Right ventricle myocardium superior (tissue), 1 donor: ENCODE measurements at regions not wholly inside any gene's neighbourhood (a gene's known extent, or its start where the extent isn't known, plus 50 kb on each side); places are given as distances from the start of the nearest gene placed in this dataset.

Source experiments
- ATAC-seq: fragments of 200-7000 bp; cut with Tn5 transposase; one replicate; pipeline ENCODE4 v1.9.1; 2020; ENCODE audit warnings: mild to moderate bottlenecking; ENCODE audit not compliant: poor library complexity
- DNase-seq: peaks from one replicate; pipeline ENCODE4 v3.0.0-alpha.2; 2020
- intact Hi-C: fragments of 100-400 bp; cut with DNase I; formaldehyde crosslinking; loops from one replicate; pipeline ENCODE4 v1.11.2; 2022
- donor health status: DM: no; HTN: yes; CAD: no; lungs with severe emphysema.

GRCh38 chr12:4856596-4856995, 53.1 kb upstream of the KCNA1 start:
- DNase-seq (no peak), ATAC-seq (no peak)
- intact Hi-C loops: loop anchor here (2.0 kb wide), 1 partner anchor 146 kb away; no protein-coding TSS in a partner anchor

- DNase-seq: peak; percentile 75
- intact Hi-C loops: loop anchor here (2.0 kb wide), 1 partner anchor 145 kb away; no protein-coding TSS in a partner anchor
- ATAC-seq: peak; percentile 92
Measured at GRCh38 chr12:4857472-4858291, 52.0 kb upstream of the KCNA1 start.

GRCh38 chr12:4858386-4858785, 51.3 kb upstream of the KCNA1 start:
- DNase-seq (no peak), ATAC-seq (peak; percentile 75)

GRCh38 chr12:4859478-4860210, 50.1 kb upstream of the KCNA1 start:
- DNase-seq: no peak
- intact Hi-C loops: no loop called here
- ATAC-seq: no peak

More at GRCh38 chr12:4858386-4858785, 51.3 kb upstream of the KCNA1 start:
- intact Hi-C loops: no loop called here
